EH (cell line): ENCODE measurements at regions not wholly inside any gene's neighbourhood (a gene's known extent, or its start where the extent isn't known, plus 50 kb on each side); places are given as distances from the start of the nearest gene placed in this dataset.
"Not testable (repeated sequence)": the region's sequence is repeated elsewhere in the genome, so short reads cannot be mapped to it uniquely, and the experiment has no call there.

ENCODE experiments used
- DNase-seq: peaks from one replicate; pipeline ENCODE4 v3.0.0-alpha.2; 2015; ENCODE audit warnings: low read depth

- not testable (repeated sequence) for DNase-seq
Observed at GRCh38 chr9:66832222-66832621, 68.3 kb upstream of the ZNF658 start.

- DNase-seq, result not testable (repeated sequence)
Observed at GRCh38 chr9:66837242-66837937, 63.1 kb upstream of the ZNF658 start.
